Endothelial cell (in vitro differentiated cells): ENCODE measurements at regions not wholly inside any gene's neighbourhood (a gene's known extent, or its start where the extent isn't known, plus 50 kb on each side); places are given as distances from the start of the nearest gene placed in this dataset.

ENCODE experiments used
- DNase-seq: peaks from one replicate; pipeline ENCODE4 v3.0.0; 2021; ENCODE audit warnings: low spot score
- H3K27ac Mint-ChIP-seq: one replicate; pipeline ENCODE4 v1.8.0; 2021; ENCODE audit warnings: mixed read lengths, inconsistent platforms; ENCODE audit not compliant: unreplicated experiment
- H3K27me3 Mint-ChIP-seq: one replicate; pipeline ENCODE4 v1.8.0; 2021; ENCODE audit warnings: mild to moderate bottlenecking, moderate library complexity, mixed read lengths, inconsistent platforms; ENCODE audit not compliant: unreplicated experiment
- H3K36me3 Mint-ChIP-seq: one replicate; pipeline ENCODE4 v1.8.0; 2021; ENCODE audit warnings: mild to moderate bottlenecking, low read depth, mixed read lengths, inconsistent platforms; ENCODE audit not compliant: unreplicated experiment
- H3K4me1 Mint-ChIP-seq: one replicate; pipeline ENCODE4 v1.8.0; 2021; ENCODE audit warnings: mild to moderate bottlenecking, mixed read lengths, inconsistent platforms; ENCODE audit not compliant: unreplicated experiment
- H3K4me3 Mint-ChIP-seq: one replicate; pipeline ENCODE4 v1.8.0; 2021; ENCODE audit warnings: mild to moderate bottlenecking, mixed read lengths, inconsistent platforms; ENCODE audit not compliant: unreplicated experiment
- H3K9me3 Mint-ChIP-seq: one replicate; pipeline ENCODE4 v1.8.0; 2021; ENCODE audit warnings: mixed read lengths, inconsistent platforms; ENCODE audit not compliant: unreplicated experiment
- TF ChIP-seq, protein P1 (sequence below): fragments of 200-600 bp; sonication (generic); IDR thresholded peaks from one replicate; pipeline ENCODE4 v1.5.0; 2021; ENCODE audit warnings: antibody characterized with exemption; ENCODE audit not compliant: unreplicated experiment

GRCh38 chr6:102415891-102416290 lies 1022.4 kb downstream of the GRIK2 start:
- H3K4me1 Mint-ChIP-seq = no peaks in the 10 kb centered on the region
- no peak for DNase-seq
- TF ChIP-seq, protein P1, sequence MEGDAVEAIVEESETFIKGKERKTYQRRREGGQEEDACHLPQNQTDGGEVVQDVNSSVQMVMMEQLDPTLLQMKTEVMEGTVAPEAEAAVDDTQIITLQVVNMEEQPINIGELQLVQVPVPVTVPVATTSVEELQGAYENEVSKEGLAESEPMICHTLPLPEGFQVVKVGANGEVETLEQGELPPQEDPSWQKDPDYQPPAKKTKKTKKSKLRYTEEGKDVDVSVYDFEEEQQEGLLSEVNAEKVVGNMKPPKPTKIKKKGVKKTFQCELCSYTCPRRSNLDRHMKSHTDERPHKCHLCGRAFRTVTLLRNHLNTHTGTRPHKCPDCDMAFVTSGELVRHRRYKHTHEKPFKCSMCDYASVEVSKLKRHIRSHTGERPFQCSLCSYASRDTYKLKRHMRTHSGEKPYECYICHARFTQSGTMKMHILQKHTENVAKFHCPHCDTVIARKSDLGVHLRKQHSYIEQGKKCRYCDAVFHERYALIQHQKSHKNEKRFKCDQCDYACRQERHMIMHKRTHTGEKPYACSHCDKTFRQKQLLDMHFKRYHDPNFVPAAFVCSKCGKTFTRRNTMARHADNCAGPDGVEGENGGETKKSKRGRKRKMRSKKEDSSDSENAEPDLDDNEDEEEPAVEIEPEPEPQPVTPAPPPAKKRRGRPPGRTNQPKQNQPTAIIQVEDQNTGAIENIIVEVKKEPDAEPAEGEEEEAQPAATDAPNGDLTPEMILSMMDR = no peak
- no peaks in the 10 kb centered on the region for H3K36me3 Mint-ChIP-seq
- no peaks in the 10 kb centered on the region for H3K9me3 Mint-ChIP-seq
- H3K27me3 Mint-ChIP-seq = no peaks in the 10 kb centered on the region
- H3K27ac Mint-ChIP-seq = no peak overlapping the region
- no peak overlapping the region for H3K4me3 Mint-ChIP-seq

DNA sequence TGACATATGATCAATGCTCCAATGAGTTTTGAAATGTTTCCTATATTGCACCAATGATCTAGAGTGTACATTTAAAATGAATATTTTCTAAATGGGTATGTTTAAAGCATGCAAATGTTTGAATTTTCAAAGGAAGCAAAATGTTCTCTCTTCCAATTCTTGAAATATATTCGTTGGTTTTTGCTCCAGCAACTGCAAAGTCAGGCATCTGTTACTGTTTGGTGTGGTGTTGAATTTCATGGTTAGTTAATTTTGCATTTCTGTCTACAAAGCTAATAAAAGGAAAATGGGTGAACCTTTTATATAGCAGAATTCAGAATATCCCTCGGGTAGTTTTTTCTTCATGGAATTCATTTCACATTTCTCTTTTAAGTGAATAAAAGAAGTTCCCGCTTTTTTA lies 1018.3 kb downstream of the GRIK2 start:
- TF ChIP-seq, protein P1 = no peak
- no peaks in the 10 kb centered on the region for H3K27me3 Mint-ChIP-seq
- no peak overlapping the region for H3K27ac Mint-ChIP-seq
- no peaks in the 10 kb centered on the region for H3K4me1 Mint-ChIP-seq
- no peaks in the 10 kb centered on the region for H3K9me3 Mint-ChIP-seq
- no peak for DNase-seq
- H3K36me3 Mint-ChIP-seq = no peaks in the 10 kb centered on the region
- no peak overlapping the region for H3K4me3 Mint-ChIP-seq

DNA sequence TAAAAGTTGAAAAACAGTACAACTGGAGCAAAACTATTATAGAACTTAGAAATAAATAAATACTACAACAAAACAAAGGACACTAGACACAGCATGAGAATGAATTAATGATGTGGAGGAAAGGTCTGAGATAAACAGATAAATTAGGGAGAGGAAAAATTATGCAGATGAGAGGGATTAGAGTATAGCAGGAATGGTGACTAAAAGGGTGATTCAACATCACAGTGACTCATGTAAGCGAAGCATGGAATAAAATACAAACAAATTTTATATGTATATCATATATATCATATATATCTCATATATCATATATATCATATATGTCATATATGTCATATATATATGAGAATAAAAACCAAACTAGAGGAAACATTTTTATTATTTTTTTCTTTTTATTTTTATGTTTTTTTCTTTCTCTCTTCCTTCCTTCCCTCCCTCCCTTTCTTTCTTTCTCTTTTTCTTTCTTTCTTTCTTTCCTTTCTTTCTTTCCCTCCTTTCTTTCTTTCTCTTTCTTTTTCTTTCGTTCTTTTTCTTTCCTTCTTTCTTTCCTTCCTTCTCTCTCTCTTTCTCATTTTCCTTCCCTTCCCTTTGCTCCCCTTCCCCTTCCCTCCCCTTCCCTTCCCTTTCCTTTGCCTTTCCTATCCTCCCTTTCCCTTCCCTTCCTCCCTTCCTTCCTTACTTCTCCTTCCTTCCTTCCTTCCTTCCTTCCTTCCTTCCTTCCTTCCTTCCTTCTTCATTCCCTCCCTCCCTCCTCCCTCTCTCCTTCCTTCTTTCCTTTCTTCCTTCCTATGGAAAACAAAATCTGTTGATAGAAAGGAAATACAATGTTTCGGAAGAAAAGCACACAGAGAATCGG lies 1014.6 kb downstream of the GRIK2 start:
- Mint-ChIP-seq H3K27me3 (no peaks in the 10 kb centered on the region), H3K36me3 (no peaks in the 10 kb centered on the region), H3K4me3 (no peak overlapping the region), H3K9me3 (no peaks in the 10 kb centered on the region), H3K27ac (no peak overlapping the region), H3K4me1 (no peaks in the 10 kb centered on the region)
- TF ChIP-seq, protein P1 = no peak
- no peak for DNase-seq

GRCh38 chr6:102405860-102406259 lies 1012.4 kb downstream of the GRIK2 start:
- Mint-ChIP-seq H3K36me3 (no peaks in the 10 kb centered on the region), H3K4me1 (no peaks in the 10 kb centered on the region), H3K27me3 (no peaks in the 10 kb centered on the region), H3K9me3 (no peaks in the 10 kb centered on the region), H3K4me3 (no peak overlapping the region), H3K27ac (no peak overlapping the region)
- no peak for DNase-seq
- TF ChIP-seq, protein P1 = no peak

DNA sequence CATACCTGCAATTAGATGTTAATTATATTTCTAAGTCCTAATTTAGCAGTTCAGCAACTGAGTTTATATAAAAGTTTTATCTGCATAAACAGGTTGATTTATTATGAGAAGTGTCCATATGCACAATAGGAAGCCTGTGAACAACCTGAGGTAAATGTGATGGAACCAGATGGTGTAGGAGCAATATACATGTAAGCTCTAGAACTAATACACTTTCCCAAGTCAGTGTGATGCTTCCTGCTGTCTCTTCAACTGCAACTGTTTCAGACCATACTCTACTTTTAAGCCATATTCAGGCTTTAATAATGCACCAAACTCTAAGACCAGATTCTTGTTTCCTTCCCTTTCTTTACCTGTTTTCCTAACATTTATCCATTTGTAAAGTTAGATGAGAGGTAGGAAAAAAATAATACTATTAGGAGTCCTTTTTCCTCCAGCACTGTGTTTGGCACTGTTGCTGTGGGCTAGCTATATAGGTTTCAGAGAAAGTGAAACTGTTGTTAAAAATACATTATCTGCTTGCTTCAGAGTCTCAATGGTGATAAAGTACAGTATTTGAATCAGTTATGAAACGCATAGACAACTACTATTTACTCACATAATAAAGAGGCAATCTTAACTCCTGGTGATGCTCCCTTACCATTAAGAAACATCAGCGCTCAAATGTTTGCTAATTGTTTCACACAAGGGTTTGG lies 1009.3 kb downstream of the GRIK2 start:
- Mint-ChIP-seq H3K9me3 (no peaks in the 10 kb centered on the region), H3K4me1 (peaks cover 5% of the 10 kb centered on the region), H3K4me3 (no peak overlapping the region), H3K27me3 (no peaks in the 10 kb centered on the region), H3K27ac (no peak overlapping the region), H3K36me3 (no peaks in the 10 kb centered on the region)
- no peak for DNase-seq
- TF ChIP-seq, protein P1 = no peak
